Ishikawa (cell line): ENCODE measurements at regions not wholly inside any gene's neighbourhood (a gene's known extent, or its start where the extent isn't known, plus 50 kb on each side); places are given as distances from the start of the nearest gene placed in this dataset.

Experiments used
- CEBPB ChIP-seq: IDR thresholded peaks from 2 replicates; pipeline ENCODE4 v1.6.1; 2012
- CREB1 ChIP-seq: IDR thresholded peaks from 2 replicates; pipeline ENCODE4 v1.6.1; 2012; ENCODE audit warnings: low read depth
- EGR1 ChIP-seq: IDR thresholded peaks from 2 replicates; pipeline ENCODE4 v1.6.1; 2012
- EP300 ChIP-seq: IDR thresholded peaks from 2 replicates; pipeline ENCODE4 v1.6.1; 2012; ENCODE audit warnings: borderline replicate concordance
- FOXM1 ChIP-seq: IDR thresholded peaks from 2 replicates; pipeline ENCODE4 v1.6.1; 2012; ENCODE audit warnings: low read depth, borderline replicate concordance
- NFIC ChIP-seq: IDR thresholded peaks from 2 replicates; pipeline ENCODE4 v1.6.1; 2012
- RAD21 ChIP-seq: IDR thresholded peaks from 2 replicates; pipeline ENCODE4 v1.6.1; 2012; ENCODE audit warnings: low read depth
- TAF1 ChIP-seq: IDR thresholded peaks from 2 replicates; pipeline ENCODE4 v1.6.1; 2012; ENCODE audit warnings: low read depth, mild to moderate bottlenecking
- TCF12 ChIP-seq: IDR thresholded peaks from 2 replicates; pipeline ENCODE4 v1.6.1; 2012; ENCODE audit warnings: low read depth
- TEAD4 ChIP-seq: IDR thresholded peaks from 2 replicates; pipeline ENCODE4 v1.6.1; 2012
- YY1 ChIP-seq: IDR thresholded peaks from 2 replicates; pipeline ENCODE4 v1.6.1; 2012; ENCODE audit warnings: low read depth
- ZBTB7A ChIP-seq: IDR thresholded peaks from 2 replicates; pipeline ENCODE4 v1.6.1; 2012; ENCODE audit warnings: low read depth
- TF ChIP-seq, protein P1 (sequence below): IDR thresholded peaks from 2 replicates; pipeline ENCODE4 v1.6.1; 2012; ENCODE audit warnings: low read depth, mild to moderate bottlenecking
- TF ChIP-seq, protein P2 (sequence below): IDR thresholded peaks from 2 replicates; pipeline ENCODE4 v1.6.1; 2012
- TF ChIP-seq, protein P3 (sequence below): IDR thresholded peaks from 2 replicates; pipeline ENCODE4 v1.6.1; 2012

DNA sequence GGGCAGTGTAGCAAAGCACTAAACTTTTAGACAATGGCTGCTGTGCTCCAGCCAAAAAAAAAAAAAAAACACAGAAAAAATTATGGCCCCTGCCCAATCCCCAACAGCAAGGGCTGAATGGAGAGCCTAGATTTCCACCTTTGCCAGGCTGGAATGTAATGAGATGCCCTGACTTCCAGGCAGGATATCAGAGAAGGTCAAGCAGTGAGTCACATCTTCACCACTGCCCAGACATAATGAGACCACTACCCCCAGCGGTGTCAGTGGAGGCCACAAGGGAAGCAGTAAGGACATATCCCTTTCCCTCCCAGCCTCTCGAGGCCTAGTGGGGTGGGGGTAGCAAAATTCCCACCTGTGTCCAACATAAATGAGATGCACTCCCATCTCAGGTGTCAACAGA is 216.3 kb upstream of the LEF1 start:
- TF ChIP-seq EP300 (no peak), CREB1 (no peak), TAF1 (no peak), TCF12 (no peak), EGR1 (no peak), NFIC (no peak), ZBTB7A (no peak), YY1 (no peak), CEBPB (no peak), RAD21 (no peak), TEAD4 (no peak), FOXM1 (no peak)
- TF ChIP-seq, protein P1, sequence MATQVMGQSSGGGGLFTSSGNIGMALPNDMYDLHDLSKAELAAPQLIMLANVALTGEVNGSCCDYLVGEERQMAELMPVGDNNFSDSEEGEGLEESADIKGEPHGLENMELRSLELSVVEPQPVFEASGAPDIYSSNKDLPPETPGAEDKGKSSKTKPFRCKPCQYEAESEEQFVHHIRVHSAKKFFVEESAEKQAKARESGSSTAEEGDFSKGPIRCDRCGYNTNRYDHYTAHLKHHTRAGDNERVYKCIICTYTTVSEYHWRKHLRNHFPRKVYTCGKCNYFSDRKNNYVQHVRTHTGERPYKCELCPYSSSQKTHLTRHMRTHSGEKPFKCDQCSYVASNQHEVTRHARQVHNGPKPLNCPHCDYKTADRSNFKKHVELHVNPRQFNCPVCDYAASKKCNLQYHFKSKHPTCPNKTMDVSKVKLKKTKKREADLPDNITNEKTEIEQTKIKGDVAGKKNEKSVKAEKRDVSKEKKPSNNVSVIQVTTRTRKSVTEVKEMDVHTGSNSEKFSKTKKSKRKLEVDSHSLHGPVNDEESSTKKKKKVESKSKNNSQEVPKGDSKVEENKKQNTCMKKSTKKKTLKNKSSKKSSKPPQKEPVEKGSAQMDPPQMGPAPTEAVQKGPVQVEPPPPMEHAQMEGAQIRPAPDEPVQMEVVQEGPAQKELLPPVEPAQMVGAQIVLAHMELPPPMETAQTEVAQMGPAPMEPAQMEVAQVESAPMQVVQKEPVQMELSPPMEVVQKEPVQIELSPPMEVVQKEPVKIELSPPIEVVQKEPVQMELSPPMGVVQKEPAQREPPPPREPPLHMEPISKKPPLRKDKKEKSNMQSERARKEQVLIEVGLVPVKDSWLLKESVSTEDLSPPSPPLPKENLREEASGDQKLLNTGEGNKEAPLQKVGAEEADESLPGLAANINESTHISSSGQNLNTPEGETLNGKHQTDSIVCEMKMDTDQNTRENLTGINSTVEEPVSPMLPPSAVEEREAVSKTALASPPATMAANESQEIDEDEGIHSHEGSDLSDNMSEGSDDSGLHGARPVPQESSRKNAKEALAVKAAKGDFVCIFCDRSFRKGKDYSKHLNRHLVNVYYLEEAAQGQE = no peak
- TF ChIP-seq, protein P2, sequence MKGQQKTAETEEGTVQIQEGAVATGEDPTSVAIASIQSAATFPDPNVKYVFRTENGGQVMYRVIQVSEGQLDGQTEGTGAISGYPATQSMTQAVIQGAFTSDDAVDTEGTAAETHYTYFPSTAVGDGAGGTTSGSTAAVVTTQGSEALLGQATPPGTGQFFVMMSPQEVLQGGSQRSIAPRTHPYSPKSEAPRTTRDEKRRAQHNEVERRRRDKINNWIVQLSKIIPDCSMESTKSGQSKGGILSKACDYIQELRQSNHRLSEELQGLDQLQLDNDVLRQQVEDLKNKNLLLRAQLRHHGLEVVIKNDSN = no peak
- TF ChIP-seq, protein P3, sequence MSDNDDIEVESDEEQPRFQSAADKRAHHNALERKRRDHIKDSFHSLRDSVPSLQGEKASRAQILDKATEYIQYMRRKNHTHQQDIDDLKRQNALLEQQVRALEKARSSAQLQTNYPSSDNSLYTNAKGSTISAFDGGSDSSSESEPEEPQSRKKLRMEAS = no peak

DNA sequence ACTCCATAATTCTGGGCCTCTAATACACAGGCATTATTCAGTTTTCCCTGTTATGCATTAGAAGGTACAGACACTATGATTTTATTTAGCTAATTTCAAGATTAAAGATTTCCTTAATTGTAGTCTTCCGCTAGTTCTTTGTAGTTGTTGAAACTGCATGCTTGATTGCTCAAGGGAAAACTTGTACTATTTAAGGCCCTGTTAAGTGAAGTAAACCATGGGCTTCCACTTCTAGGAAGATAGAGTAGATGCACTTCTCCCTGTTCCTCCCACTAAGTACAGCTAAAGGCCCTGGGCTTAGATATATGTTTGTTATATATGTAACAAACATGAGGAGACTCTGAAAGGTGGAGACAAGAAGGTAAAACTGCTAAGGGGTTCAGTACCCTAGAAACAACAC is 215.8 kb upstream of the LEF1 start:
- no peak for TF ChIP-seq TEAD4
- TF ChIP-seq TAF1 = no peak

DNA sequence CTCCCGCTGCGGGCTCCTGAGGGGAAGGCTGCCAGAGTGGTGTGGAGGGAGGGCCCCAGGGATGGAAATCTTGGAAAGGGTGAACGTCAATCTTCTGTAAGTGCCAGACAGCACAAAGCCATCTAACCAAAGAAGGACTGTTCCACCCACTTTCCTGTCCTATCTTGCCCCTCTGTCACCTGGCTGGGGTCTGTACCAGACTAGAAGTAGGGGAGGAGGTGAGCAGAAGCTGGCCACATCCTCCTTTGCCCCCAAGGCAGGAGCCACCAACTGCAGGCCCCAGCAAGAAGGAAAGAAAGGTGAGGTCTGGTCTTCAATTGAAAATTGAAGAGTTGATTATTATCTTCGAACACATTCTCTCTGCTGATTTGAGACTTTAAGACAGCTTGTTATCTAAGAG is 214.4 kb upstream of the LEF1 start:
- TF ChIP-seq RAD21 = no peak
- TF ChIP-seq TEAD4 = no peak
- no peak for TF ChIP-seq YY1
- TF ChIP-seq TCF12 = no peak
- TF ChIP-seq TAF1 = no peak
- no peak for TF ChIP-seq NFIC
- no peak for TF ChIP-seq CEBPB
- TF ChIP-seq FOXM1 = no peak
- no peak for TF ChIP-seq EGR1
- TF ChIP-seq, protein P3 = no peak
- TF ChIP-seq, protein P2 = no peak

DNA sequence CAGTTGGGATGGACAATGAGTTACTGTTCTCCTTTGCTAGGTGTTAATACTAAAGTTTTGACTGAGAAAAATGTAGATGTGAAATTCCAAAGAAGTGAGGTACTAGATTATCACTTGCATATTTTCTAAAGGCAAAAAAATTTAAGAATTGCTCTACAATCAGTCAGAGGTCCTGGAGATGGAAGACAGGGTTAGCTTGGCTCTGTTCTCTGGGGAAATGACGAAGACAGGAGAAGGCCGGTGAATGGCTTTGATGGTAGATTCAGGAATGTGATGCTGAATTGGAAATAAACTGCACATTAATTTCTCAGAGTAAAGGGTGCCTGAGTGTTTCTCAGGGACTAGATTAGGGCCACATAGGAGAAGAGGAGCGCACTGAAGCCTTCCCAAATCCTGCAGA is 214.0 kb upstream of the LEF1 start:
- TF ChIP-seq ZBTB7A (no peak), RAD21 (no peak), EP300 (no peak), CEBPB (no peak), YY1 (no peak), TCF12 (no peak)
- TF ChIP-seq, protein P1 = no peak
- TF ChIP-seq, protein P3 = no peak
- TF ChIP-seq, protein P2 = no peak

DNA sequence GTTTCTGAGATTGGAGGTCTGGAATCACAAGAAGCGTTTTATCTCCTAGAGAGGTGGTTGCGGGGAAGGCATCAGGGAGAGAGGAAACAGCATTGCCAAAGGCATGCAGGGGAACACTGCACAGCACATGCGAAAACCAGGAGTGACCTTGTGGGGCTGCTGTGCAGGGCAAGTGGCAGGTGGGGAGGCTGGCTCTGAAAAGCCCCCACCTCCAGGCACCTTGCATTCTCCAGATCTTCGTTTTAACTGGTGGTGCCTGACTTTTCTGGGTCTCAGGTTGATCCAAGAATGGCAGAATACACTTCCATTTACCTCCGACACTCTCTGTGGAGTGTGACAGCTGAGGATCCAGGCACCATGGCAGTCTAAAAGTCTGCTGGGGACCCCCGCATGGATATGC is 209.4 kb upstream of the LEF1 start:
- TF ChIP-seq YY1 (no peak), EP300 (no peak), ZBTB7A (no peak), CREB1 (no peak), EGR1 (no peak), CEBPB (no peak), NFIC (no peak), FOXM1 (no peak), TCF12 (no peak), RAD21 (no peak), TEAD4 (no peak), TAF1 (no peak)
- TF ChIP-seq, protein P3 = no peak
- TF ChIP-seq, protein P1 = no peak
- TF ChIP-seq, protein P2 = no peak
